Glutamatergic neuron (in vitro differentiated cells): ENCODE measurements at regions not wholly inside any gene's neighbourhood (a gene's known extent, or its start where the extent isn't known, plus 50 kb on each side); places are given as distances from the start of the nearest gene placed in this dataset.

Experiments
- DNase-seq: peaks from one replicate; pipeline ENCODE4 v3.0.0; 2022
- H3K27ac Mint-ChIP-seq: one replicate; pipeline ENCODE4 v1.8.0; 2020; ENCODE audit warnings: mild to moderate bottlenecking, mixed read lengths, inconsistent platforms; ENCODE audit not compliant: unreplicated experiment
- H3K27me3 Mint-ChIP-seq: one replicate; pipeline ENCODE4 v1.8.0; 2020; ENCODE audit warnings: mild to moderate bottlenecking, moderate library complexity, mixed read lengths, inconsistent platforms; ENCODE audit not compliant: unreplicated experiment
- H3K36me3 Mint-ChIP-seq: one replicate; pipeline ENCODE4 v1.8.0; 2020; ENCODE audit warnings: mild to moderate bottlenecking, mixed read lengths, inconsistent platforms; ENCODE audit not compliant: unreplicated experiment
- H3K4me1 Mint-ChIP-seq: one replicate; pipeline ENCODE4 v1.8.0; 2020; ENCODE audit warnings: mild to moderate bottlenecking, low read depth, mixed read lengths, inconsistent platforms; ENCODE audit not compliant: unreplicated experiment
- H3K4me3 Mint-ChIP-seq: one replicate; pipeline ENCODE4 v1.8.0; 2020; ENCODE audit warnings: mild to moderate bottlenecking, mixed read lengths, inconsistent platforms; ENCODE audit not compliant: unreplicated experiment
- H3K9me3 Mint-ChIP-seq: one replicate; pipeline ENCODE4 v1.8.0; 2020; ENCODE audit warnings: mild to moderate bottlenecking, moderate library complexity, mixed read lengths, inconsistent platforms; ENCODE audit not compliant: unreplicated experiment
- TF ChIP-seq, protein P1 (sequence below): fragments of 200-600 bp; sonication (generic); IDR thresholded peaks from one replicate; pipeline ENCODE4 v1.5.0; 2021; ENCODE audit not compliant: partially characterized antibody, unreplicated experiment

DNA sequence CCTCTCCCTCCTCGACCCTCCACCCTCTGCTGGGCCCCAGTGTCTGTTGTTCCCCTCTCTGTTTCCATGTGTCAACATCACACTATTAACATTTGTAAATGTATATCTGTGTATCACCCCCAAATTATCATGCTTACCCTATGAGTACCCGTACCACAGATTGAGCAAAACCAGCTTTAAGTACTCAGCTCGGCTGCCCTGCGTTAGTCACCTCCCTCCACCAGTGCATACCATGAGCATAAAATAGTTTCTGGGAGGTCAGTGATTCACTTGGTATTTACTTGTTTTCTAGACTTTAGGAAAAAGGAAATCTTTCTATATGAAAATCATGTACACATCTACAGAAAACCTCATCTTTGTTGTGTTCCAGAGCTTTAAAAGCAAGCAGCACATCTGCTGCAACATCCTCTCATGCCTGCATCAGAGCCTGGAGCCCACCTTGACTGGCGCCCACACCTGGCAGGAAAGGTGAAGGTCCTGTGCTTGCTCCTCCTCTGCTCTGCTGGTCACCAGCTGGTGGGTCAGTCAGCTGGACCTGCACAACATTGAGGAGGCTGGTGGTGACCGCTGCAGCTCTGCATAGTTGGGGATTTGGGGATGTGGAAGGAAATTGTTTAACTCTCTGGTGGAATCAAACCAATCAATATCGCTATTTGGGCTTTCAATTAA is 214.4 kb upstream of the KLF3 start:
- DNase-seq, result no peak
- Mint-ChIP-seq H3K36me3 (no peaks in the 10 kb centered on the region), H3K27me3 (no peaks in the 10 kb centered on the region), H3K27ac (no peak overlapping the region), H3K4me3 (no peak overlapping the region), H3K9me3 (peaks cover 3% of the 10 kb centered on the region), H3K4me1 (no peaks in the 10 kb centered on the region)
- TF ChIP-seq, protein P1, sequence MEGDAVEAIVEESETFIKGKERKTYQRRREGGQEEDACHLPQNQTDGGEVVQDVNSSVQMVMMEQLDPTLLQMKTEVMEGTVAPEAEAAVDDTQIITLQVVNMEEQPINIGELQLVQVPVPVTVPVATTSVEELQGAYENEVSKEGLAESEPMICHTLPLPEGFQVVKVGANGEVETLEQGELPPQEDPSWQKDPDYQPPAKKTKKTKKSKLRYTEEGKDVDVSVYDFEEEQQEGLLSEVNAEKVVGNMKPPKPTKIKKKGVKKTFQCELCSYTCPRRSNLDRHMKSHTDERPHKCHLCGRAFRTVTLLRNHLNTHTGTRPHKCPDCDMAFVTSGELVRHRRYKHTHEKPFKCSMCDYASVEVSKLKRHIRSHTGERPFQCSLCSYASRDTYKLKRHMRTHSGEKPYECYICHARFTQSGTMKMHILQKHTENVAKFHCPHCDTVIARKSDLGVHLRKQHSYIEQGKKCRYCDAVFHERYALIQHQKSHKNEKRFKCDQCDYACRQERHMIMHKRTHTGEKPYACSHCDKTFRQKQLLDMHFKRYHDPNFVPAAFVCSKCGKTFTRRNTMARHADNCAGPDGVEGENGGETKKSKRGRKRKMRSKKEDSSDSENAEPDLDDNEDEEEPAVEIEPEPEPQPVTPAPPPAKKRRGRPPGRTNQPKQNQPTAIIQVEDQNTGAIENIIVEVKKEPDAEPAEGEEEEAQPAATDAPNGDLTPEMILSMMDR, result no peak

DNA sequence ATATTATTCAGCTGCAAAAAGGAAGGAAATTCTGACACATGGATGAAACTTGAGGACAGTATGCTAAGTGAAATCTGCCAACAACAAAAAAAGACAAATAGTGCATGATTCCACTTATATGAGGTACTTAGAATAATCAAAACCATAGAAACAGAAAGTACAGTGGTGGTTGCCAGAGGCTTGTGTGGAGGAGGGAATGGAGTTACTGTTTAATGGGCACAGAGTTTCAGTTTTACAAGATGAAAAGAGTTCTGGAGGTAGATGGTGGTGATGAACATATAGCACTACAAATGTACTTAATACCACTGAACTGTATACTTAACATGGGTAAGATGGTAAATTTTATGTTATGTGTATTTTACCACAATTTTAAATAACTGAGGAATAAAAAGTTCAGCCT is 212.0 kb upstream of the KLF3 start:
- H3K27me3 Mint-ChIP-seq, result no peaks in the 10 kb centered on the region
- no peak for DNase-seq
- no peak overlapping the region for H3K27ac Mint-ChIP-seq
- H3K36me3 Mint-ChIP-seq, result no peaks in the 10 kb centered on the region
- TF ChIP-seq, protein P1, result no peak
- H3K4me3 Mint-ChIP-seq, result no peak overlapping the region
- H3K9me3 Mint-ChIP-seq, result peaks cover 3% of the 10 kb centered on the region
- no peaks in the 10 kb centered on the region for H3K4me1 Mint-ChIP-seq

DNA sequence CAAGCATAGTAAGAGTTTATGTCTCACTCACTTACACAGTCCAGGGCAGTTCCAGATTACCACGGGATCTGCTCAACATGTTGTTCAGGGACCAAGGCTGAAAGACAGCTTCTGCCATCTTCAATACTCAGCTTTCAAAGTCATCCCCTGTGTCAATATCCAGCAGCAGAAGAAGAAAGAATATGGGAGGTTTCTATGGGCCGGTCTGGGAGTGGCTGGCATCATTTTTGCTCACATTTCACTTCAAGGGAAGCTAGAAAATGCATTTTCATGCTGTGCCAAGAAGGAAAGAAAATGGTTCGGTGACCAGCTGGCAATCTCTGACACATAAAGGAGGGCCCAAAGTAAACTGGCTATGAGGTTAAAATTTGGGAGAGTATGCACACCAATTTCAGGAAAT is 211.5 kb upstream of the KLF3 start:
- Mint-ChIP-seq H3K4me3 (no peak overlapping the region), H3K4me1 (no peaks in the 10 kb centered on the region), H3K36me3 (no peaks in the 10 kb centered on the region), H3K9me3 (peaks cover 3% of the 10 kb centered on the region), H3K27me3 (no peaks in the 10 kb centered on the region), H3K27ac (no peak overlapping the region)
- TF ChIP-seq, protein P1, result no peak
- DNase-seq, result no peak

DNA sequence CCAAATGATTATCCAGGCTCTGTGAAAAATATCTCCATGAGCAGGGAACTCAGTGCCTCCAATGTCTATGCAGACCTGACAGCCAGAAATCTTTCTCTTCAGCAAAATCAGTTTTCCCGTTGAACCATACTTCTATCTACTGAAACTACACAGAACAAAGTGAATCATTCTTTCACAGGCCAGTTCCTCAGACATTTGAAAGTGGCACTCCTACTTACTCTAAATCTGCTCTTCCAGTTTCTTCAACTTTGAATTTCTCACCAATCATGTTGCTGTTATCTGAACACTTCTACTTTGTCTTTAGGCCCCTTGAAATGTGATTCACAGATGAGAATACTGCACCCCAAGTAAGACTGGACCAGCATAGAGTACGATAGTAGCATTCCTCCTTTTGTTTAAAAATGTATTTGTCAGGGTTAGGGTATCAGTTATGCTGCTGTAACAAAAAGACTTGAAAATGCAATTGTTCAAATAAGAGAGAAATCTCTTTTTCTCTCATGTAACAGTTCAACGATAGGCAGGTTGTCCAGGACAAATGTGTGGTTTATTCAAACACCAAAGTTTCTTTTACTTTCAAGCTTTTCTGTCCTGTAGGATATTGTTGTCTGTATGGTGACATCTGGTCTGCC is 210.6 kb upstream of the KLF3 start:
- Mint-ChIP-seq H3K9me3 (peaks cover 3% of the 10 kb centered on the region), H3K36me3 (no peaks in the 10 kb centered on the region), H3K27ac (no peak overlapping the region), H3K27me3 (no peaks in the 10 kb centered on the region), H3K4me3 (no peak overlapping the region), H3K4me1 (no peaks in the 10 kb centered on the region)
- DNase-seq, result no peak
- TF ChIP-seq, protein P1, result no peak

DNA sequence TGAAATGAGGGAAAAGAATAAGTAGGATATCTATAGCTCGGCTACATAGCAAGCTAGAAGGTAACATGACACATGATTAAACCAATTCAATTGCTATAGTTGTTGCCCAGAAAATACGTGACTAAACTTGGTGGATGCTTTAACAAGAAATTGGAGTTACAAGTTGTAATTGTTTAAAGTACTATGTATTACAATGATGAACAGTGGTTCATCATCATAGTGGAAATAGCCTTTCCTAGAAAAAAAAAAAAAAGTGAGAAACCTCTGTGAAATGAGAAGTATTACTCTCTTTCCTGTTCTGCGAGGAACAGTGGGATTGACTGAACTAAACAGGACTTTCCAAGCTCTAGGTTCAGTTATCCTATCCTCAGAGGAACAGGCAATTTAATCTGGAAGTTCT is 209.7 kb upstream of the KLF3 start:
- no peak overlapping the region for H3K4me3 Mint-ChIP-seq
- peaks cover 2% of the 10 kb centered on the region for H3K9me3 Mint-ChIP-seq
- TF ChIP-seq, protein P1, result no peak
- no peaks in the 10 kb centered on the region for H3K36me3 Mint-ChIP-seq
- no peak for DNase-seq
- H3K4me1 Mint-ChIP-seq, result no peaks in the 10 kb centered on the region
- H3K27me3 Mint-ChIP-seq, result no peaks in the 10 kb centered on the region
- no peak overlapping the region for H3K27ac Mint-ChIP-seq
